GM19035 (cell line): ENCODE measurements at regions not wholly inside any gene's neighbourhood (a gene's known extent, or its start where the extent isn't known, plus 50 kb on each side); places are given as distances from the start of the nearest gene placed in this dataset.

ENCODE experiments used
- ATAC-seq: cut with Tn5 transposase; IDR thresholded peaks from one replicate; pipeline ENCODE4 v1.9.1; 2021; ENCODE audit not compliant: unreplicated experiment

DNA sequence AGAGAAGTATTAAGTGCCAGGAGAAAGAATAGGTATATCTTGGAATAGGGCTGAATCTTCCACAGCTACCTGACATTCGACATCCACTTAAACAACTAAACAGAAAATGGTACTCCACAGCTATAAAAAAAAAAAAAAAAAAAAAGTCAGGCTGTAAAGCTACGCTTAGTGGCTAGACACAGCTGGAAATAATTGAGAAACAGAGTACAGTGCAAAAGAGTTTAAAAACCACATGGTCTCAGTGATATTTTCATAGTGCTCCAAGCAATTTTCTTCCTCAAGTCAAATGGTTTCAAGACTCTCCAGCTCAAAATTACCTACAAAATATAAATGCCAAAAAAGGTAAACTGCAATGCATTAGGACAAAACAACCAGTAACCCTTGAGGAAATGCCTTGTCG lies 607.1 kb downstream of the KCNJ2 start:
- ATAC-seq = no peak

DNA sequence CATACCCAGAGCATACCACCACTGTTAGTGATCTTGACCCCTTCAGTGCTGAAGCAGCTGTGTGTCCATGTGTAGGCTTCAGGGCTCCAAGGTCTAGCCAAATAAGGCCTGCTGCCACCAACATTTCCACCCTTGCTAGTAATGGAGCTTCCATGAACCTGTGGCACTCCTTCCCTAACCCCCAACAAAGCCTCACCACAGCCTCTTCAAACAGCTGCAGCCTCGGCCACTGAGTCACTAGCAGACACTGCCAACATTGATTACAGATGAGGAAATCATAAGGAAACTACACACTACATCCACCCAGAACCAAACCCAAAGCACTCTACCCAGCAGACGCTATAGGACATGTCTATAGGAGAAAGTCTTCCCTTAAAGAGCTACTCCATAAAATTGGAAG lies 610.7 kb downstream of the KCNJ2 start:
- no peak for ATAC-seq

GRCh38 chr17:70786081-70786480 lies 616.7 kb downstream of the KCNJ2 start:
- ATAC-seq = no peak

DNA sequence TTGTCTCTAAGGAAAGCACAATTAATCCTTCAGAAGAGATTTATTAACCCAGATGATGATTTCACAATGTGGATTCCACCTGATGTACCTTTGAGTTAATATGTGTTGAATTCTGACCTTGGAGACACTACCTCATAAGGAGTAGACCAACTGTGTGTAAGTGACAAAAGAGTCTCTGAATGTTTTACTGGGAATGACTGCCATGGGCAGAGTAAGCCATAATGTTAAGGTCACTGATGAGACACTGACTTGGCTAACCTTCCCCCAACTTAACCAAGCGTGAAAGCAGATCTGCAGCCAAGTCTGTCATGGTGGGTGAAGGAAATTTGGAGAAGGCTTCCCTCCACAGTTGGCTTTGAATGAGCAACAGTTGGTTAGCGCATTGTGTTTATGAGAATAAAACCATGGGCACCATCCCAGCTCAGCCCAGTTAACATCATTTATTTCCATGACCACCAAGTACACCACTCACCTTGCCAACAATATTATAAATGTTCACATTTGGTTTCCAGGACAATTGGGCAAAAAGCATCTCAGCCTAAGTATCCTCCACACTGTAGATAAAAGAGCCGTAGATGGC lies 618.5 kb downstream of the KCNJ2 start:
- ATAC-seq = no peak

DNA sequence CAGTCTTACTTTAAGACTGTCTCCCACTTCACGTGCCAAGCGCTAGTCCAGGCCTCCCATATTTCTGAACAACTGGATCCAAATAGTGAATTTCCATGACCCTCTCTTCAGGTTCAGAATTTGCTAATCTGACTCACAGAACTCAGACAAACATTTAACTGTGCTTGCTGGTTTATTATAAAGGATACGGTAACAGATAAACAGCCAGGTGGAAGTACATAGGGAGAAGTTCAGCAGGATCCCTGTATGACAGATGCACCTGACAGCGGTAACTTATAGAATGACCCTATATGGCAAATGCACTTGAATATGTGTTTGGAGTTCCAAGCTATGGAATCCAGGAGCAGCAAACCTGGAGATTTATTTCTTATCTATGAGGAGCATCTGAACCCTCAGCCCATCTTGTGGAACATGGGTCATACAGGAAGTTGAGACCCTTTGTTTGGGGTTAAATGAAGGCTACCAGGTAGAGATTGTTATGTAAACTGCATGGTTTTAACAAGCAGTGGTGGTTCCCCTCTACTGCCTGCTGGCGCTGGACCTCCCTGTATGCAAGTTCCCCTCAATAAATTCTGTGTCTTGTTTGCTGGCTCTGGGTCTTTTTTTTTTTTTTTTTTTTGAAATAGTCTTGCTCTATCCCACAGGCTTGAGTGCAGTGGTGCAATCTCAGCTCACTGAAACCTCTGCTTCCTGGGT lies 622.6 kb downstream of the KCNJ2 start:
- ATAC-seq = no peak

DNA sequence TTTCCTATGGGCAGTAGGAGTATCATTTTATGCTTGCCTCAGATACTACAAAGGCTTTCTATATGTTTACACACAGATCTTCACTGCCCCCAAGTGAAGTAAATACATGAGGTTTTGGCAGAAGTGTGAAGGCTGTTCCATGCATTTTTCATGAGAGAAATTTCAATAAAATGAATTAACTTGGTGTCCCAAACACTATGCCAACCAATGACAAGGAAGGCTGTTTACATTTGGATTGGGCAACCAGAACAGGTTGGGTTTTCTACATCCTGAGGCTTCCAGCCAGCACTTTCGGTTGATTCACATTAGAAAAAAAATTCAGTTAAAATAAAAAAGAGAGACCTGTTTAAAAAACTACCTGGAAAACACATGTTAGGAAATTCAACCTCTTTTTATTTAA lies 625.4 kb downstream of the KCNJ2 start:
- no peak for ATAC-seq

DNA sequence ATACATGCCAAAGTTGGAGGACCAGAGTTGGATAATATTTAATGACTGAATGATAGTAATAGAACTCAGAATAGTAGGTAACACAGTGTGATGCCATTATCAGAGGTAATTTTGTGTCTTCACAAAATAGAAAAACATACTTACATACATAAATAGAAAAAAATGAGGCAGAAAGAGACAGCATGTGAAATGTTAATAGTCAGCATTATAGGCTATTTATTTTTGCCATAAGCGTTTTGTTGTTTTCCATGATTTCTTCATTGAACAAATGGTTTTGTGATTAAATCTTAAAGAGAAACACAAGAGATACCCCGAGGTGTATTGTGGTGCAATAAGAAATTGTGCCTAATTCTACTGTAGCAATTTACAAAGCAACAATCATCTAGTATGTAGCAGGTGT lies 626.3 kb downstream of the KCNJ2 start:
- ATAC-seq = no peak

- ATAC-seq = no peak
These were observed 627.4 kb downstream of the KCNJ2 start for GRCh38 chr17:70796757-70797156.

GRCh38 chr17:70797166-70797565 lies 627.8 kb downstream of the KCNJ2 start:
- no peak for ATAC-seq

DNA sequence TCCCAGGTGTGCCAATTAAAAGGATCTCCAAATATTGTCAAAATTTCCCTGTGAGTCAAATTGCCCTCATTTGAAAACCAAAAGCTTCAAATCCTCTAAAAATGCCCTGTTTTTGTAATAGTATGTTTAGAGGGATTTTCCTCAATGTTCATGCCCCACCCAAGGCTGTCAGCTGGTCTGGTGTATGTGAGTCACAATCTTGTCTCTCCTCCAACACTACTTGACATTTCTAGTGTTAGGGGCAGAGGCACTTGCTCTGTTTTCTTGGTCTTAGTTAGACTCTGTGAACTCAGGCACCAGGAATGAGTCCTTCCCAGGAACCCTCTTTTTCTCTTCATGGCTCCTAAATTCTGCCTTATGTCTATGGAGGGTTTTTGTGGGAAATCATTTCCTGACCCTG lies 634.8 kb downstream of the KCNJ2 start:
- no peak for ATAC-seq

- ATAC-seq = no peak
These were observed 639.3 kb downstream of the KCNJ2 start for GRCh38 chr17:70808596-70808995.

- ATAC-seq = no peak
These were observed 641.3 kb downstream of the KCNJ2 start for GRCh38 chr17:70810609-70811008.

GRCh38 chr17:70813355-70813930 lies 644.1 kb downstream of the KCNJ2 start:
- ATAC-seq = no peak

- no peak for ATAC-seq
These were observed 649.9 kb downstream of the KCNJ2 start for GRCh38 chr17:70819183-70819582.

GRCh38 chr17:70820276-70820675 lies 650.9 kb downstream of the KCNJ2 start:
- ATAC-seq = no peak

DNA sequence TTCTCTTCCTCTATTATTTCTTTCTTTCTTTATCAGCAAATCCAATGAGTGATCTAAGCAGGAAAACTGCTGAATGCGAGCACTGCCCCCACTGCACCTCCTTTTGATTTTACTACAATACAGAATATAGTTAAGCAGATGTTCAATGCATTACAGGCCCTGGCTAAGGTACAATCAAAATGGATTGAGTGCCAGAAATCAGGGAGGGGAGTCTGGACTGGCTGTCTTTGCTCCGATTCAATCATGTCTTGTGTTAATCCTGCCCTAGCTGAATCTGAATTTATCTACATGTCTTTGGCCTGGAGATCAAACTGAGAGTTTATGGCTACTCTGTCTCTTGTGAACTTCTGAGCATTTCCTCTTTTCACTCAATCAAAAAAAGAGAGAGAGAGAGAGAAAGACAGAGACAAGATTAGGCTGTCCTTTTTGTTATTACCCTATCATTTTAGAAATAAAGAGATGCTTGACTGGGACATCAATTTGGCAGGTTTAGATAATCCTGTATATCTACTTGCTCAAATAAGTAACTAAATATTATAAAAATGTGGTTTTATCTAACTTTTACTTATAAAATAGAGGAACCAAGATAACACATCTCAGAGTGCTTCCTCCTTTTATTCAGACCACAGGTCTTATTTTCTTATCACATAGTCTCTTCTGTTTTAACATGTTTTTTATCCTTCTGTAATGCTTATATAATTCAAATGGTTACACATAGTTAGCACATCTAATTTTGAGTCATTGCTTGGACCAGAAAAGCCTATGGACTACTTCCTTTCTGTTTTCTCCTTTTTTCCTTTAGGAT lies 656.2 kb downstream of the KCNJ2 start:
- no peak for ATAC-seq

DNA sequence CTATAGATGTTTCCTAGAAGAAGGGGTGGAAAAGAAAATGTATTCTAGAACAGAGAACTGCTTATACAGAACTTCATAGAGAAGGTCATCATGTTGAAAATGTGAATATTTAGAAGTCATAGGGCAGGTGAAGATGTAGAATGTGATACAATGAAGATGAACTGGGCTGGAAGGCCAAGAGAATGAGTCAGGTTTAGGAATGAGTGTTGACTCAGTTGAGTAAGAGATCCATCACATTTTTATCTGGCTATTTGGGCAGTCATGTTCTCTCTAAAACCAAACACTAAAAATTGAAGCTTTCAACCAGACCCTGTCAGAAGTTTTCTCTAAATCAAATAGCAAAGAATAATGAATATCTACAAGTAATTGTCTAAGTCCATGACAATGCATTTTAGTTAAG lies 660.5 kb downstream of the KCNJ2 start:
- ATAC-seq = no peak

DNA sequence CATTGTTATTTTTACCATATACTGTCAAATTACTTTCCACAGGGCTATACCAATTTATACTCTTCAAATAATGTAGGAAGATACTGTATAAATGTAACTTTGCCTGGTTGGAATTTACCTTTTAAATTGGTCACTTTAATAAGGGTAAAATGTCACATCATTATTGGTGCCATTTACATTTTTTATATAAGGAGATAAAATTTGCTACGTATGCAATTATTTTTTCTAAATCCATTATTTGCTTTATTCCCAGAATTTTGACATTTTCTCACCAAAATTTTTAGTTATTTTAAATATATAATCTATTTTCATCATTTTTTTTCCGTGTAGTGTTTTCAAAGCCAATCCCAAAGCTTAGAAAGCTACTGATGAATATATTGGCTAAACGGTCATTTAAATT lies 664.7 kb downstream of the KCNJ2 start:
- no peak for ATAC-seq

DNA sequence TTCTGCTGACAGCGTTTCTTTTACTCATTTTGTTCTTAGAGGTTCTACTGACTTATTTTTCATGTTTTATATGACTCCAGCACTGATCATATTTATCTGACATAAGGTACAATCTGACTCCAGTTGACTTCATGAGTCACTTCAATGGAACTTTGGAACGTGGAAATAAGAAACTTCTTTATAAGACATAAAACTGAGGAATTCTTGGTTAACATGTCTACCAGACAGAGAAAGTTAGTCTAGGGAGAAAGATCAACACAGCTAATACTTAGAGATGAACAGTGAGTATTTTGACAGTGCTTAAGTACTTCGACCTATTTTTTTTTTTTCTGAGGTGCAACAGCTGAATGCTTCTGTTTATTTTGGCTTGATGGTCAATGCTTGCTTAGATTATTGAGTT lies 679.5 kb downstream of the KCNJ2 start:
- ATAC-seq = no peak

- no peak for ATAC-seq
These were observed 686.2 kb downstream of the KCNJ2 start for GRCh38 chr17:70855401-70856054.

- no peak for ATAC-seq
These were observed 688.0 kb downstream of the KCNJ2 start for GRCh38 chr17:70857351-70857750.
